HG03108 (cell line): ENCODE measurements at regions not wholly inside any gene's neighbourhood (a gene's known extent, or its start where the extent isn't known, plus 50 kb on each side); places are given as distances from the start of the nearest gene placed in this dataset.
A peak's percentile ranks its signal among the peaks of the same experiment; 100 is the strongest.

Experiments
- ATAC-seq: cut with Tn5 transposase; IDR thresholded peaks from one replicate; pipeline ENCODE4 v1.9.1; 2021; ENCODE audit warnings: moderate library complexity; ENCODE audit not compliant: unreplicated experiment

- no peak for ATAC-seq
Measured at GRCh38 chr12:24424889-24425600, 475.6 kb upstream of the SOX5 start.

DNA sequence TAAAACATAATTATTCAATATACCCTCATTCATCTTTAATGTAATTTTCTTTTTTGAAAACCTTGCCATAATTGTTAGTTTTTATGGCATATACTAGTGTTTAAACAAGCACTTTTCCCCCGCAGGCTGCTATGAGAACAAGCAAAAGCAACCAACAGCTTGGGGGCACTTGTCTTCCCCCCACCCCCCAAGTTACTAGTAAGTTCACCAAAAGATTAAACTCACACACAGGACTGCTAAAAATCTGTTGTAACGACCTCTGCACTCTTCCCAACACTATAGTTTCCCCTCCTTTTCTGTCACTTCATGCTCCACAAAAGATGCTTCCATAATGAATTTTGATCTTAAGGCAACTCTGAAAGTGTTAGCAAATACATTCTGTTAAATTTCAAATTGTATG is 474.9 kb upstream of the SOX5 start:
- no peak for ATAC-seq

- no peak for ATAC-seq
Measured at GRCh38 chr12:24423611-24424010, 474.1 kb upstream of the SOX5 start.

DNA sequence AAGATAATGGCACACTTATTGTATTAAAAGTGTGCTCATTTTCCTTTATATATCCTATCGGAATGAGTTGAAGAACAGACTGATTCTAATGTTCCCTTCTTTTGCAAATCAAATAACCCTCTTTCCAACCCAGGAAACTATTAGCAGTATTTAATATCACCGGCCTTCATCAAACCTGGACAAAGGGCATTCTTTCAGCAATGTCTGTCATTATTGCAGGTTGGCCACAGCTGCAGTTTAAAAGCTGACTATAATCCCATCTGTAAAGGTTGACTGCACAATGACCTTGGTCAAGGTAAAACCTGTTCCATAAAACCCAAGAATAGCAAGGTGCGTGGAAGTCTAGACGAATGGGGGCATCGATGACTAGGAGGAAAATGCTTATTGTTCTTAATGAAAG is 472.3 kb upstream of the SOX5 start:
- ATAC-seq: no peak

DNA sequence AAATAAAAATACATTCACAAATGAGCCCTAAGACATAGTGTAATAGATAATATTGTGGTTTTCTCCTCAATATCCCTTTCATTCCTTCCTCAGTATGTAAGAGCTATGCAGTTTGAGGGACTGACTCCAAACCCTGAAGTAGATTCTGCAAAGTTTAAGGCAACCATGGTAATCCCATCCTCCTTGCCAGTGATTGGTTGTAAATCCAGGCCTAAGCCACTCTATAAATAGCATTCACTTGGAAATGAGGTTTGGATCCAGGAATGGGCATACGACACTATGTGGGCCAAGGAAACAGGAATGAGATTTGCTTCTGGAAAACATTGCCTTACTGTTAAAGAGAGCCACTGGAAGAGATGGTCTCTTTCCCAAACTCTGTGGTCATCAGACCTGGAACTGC is 468.7 kb upstream of the SOX5 start:
- no peak for ATAC-seq

DNA sequence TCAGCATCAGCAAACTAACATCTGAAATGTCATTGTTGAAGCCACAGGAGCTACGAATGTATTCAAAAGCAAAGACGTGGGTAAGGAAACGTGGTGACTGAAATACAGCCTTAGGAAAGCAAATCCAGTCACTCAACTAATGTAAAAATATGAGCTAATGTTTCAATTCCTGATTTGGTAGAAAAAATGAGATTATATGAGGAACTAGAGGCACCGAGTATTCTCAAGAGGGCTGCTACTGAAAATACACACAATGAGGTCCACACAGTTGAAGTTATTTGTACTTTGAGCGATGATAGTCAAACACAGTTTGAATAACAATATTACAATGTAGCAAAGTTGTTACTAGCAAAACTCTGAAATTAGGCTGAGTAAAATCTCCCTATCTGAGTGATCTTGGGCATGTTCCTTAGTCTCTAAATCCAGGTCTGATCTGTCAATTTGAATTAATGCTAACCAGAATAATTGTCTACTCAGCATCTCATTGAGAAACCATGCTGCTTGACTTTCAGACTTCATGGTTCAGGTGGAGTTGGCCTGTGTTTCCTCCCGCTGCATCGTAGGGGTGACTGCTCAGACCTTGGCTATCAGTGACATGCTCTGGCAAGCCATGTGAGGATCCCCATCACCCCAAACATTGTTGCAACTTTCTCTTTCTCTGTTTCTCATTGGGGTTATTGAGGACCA is 467.1 kb upstream of the SOX5 start:
- no peak for ATAC-seq

DNA sequence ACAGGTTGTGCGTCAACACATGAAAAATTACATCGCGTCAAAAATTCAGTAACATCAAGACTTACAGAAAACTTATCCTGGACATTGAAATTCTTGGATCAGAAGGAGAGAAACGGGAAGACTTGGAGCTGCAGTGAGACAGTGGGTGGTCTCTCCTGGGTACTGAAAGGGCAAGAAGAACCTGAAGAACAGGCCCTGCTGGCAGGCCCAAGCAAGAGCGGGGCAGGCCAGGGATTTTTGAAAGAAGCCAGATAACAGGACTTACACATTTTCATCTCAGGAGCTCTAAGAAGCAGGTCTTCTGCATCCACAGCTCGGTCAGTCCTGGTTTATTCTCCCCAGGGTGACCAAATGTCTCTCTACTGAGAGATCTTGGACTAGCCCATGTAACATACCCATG is 466.5 kb upstream of the SOX5 start:
- ATAC-seq: no peak

DNA sequence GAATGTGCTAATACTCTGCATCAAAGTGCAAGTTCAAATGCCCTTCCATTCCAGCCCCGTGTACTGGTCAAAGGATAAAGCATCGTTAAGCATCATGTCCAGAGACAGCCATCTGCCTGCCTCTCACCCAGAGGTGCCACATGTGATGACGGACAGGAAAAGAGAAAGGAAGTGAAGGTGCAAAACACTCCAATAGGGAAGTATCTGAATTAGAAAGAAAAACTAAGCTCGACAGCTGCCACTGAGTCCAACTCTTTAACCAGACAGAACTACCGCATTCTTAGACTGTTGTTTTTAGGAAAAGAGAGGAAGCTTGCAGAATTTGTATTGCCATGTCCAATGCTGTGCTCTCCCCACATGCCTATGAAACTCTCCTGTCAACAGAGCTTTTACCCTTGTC is 465.0 kb upstream of the SOX5 start:
- ATAC-seq: no peak

DNA sequence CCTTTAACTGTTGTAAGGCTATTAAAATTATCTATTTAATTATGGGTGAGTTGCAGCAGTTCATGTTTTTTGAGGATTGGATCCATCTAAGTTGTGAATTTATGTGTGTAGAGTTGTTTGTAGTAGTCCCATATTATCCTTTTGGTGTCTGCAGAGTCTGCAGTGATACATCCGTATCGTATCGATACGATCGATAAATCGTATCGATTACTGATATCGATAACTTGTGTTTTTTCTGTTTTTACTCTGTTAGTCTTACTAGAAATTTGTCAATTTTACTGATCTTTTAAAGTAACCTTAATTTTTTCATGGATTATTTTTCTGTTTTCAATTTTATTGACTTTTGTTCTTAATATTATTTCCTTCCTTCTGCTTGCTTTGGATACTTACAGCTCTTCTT is 462.5 kb upstream of the SOX5 start:
- ATAC-seq: no peak

DNA sequence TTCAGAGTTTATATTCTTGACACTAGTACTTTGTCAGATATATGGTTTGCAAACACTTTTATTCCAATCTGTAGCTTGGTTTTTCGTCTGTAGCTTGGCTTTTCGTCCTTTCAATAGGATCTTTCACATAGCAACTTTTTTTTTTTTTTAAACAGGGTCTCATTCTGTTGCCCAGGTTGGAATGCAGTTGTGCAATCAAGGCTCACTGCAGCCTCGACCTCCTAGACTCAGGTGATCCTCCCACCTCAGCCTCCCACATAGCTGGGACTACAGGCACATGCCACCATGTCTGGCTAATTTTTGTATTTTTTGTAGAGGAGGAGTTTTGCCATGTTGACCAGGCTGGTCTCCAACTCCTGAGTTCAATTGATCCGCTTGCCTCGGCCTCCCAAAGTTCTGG is 460.4 kb upstream of the SOX5 start:
- no peak for ATAC-seq

- ATAC-seq: no peak
Measured at GRCh38 chr12:24408305-24408704, 458.8 kb upstream of the SOX5 start.

DNA sequence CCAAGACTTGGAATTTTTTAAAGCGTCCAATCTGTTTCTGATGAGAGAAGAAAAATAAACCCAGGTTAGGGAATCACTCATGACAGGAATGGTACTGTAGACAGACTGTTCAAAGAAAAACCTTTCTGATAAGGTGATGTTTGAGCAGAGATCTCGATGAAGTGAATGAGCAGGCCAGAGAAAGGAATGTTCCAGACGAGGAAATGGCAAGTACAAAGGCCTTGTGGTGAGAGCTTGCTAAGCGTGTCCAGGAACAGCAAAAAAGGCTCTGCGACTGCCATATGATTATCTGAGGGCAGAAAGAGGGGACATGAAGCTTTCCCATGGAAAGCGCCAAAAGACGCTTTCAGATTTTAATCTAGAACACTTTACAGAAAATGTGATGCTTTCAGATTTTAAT is 458.4 kb upstream of the SOX5 start:
- ATAC-seq: no peak

DNA sequence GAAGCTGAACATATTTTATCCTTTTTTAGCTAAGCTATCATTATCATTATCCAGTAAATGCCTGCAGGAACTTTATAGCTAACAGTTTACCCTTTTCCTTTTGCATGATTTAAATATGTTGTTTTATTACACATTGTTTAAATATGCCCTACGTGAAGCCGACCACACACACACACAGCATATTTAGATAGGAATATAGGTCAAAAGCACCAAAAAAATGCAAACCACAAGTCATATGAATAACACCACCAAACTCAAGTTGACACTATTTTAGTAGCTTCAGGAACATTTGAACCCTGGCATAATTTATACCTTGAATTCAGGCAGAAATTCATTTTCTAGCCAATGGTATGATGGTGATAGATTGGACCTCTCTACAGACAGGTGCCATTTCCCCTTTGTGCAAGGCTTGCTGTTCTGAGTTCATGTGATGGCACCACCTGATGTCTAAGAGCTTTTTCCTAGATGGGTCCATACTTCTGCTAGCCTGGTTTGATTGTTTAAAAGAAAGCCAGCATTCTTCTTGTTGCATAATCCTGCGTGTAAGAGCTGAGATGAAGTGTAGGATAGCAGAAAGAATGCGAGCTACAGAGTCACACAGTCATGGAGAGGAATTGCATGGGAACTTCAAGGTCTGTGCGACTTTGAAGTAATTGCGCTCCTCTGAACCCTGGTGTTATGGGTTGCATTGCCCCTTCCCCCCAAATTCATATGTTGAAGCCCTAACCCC is 454.8 kb upstream of the SOX5 start:
- no peak for ATAC-seq

DNA sequence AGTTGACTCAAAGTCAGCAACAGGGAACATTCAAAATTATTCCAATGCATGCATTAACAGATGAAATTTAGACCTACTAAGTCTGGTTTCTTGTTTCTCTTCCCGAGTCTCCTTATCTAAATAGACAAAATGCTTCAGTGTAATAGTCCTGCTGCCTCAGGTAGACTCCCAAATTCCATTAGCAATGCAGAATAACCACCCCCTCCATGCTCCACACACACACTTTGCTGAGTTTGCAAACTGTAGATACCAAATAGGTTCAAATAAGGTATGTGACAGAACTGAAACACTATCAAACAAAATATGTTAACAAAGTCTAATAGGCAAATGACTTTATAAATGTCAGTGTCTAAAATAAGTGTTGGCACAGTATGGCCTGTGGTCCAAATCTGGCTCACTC is 451.1 kb upstream of the SOX5 start:
- no peak for ATAC-seq

GRCh38 chr12:24398605-24399004 is 449.1 kb upstream of the SOX5 start:
- ATAC-seq: peak; percentile 77

DNA sequence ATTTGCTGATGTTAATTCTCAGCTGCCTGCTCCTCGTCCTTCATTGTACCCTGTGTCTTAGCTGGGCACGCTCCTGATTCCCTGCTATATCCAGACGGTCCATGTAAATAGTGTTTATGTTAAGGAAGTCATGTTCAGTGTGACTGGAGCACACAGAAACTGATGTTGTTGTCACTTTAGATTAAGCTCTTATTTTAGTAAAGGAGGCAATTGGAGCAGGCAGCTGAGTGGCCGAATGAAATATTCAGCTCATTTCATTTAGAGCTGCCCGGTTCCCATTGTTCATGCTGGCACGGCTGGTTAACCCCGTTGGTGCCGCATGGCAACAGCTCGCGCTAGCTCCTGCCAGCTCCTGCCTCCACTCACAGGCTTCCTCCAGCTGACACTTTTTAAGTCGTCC is 446.8 kb upstream of the SOX5 start:
- no peak for ATAC-seq

GRCh38 chr12:24394246-24394645 is 444.8 kb upstream of the SOX5 start:
- no peak for ATAC-seq

DNA sequence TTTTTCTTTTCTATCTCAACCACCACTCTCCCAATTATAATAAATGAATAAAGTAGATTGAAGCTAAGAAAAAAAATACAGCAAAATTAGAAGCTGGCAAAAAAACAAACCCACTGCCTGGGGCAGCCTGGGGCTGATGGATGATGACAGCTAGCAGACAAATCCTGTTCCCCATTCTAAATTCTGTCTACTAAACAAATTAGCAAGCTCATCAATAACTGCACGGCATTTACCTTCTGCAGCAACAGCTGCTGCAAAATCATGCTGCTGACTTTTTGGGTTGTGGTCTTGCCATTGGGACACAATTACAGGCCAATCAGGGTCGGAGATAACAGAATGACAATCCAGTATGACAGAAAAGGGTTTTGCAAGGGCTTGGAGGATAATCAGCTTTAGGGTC is 443.6 kb upstream of the SOX5 start:
- no peak for ATAC-seq

DNA sequence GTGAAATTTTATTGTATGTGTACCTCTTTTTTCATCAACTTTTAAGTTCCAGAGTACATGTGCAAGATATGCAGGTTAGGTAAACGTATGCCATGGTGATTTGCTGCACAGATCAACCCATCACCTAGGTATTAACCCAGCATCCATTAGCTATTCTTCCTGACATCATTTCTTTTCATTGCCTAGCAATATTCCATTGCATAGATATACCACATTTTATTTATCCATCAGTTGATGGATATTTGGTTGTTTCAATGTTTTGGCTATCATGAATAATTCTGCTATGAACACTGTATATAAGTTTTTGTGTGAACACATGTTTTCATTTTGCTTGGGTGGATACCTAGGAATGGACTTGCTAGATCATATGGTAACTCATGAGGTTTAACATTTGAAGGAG is 439.9 kb upstream of the SOX5 start:
- ATAC-seq: no peak

DNA sequence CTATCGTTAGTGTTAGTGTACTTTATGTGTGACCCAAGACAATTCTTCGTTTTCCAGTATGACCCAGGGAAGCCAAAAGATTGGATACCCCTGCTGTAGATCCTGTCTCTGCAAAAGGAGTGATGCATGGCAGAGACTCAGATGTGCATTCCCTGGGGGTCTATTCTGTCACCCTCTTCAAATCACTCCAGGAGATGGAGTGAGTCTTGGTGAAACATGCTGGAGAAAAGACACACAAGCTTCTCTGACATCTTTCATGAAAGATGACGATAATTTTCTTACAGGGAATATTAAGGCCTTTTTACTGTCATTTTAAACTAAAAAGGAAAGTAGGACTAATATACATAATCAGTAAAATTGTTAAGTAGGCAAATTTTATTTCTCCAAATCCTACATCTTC is 437.9 kb upstream of the SOX5 start:
- ATAC-seq: no peak

DNA sequence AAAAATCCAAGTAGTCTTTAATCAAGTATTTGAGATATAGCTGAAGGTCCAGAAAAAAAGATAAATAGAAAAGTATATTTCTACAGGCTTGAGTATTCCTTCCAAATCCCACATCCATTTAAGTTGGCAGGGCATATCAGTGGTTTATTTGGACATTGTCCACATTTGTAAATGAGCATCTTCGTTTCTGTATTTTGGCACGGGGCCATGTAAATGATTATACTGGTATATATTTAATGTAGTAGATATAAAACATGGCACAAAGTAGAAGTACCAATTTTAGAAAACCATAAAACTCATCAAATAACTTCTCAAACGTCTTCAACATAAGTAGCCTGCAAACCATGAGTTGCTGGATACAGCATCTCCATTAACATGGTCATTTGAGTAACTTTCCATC is 437.4 kb upstream of the SOX5 start:
- no peak for ATAC-seq

- no peak for ATAC-seq
Measured at GRCh38 chr12:24381790-24382189, 432.3 kb upstream of the SOX5 start.
